ENCODE measurements at regions not wholly inside any gene's neighbourhood (a gene's known extent, or its start where the extent isn't known, plus 50 kb on each side); places are given as distances from the start of the nearest gene placed in this dataset.

GRCh38 chr5:171702135-171702770 is 83.4 kb upstream of the SMIM23 start:
- no peaks in the 10 kb centered on the region for H3K36me3 ChIP-seq (ENCODE audit: control insufficient read depth in 2 of 4, insufficient read depth in 4 of 4, low read length in 3 of 4)
- H3K9ac ChIP-seq (replicated peaks in 1 of 4; ENCODE audit: extremely low read depth in 1 of 4, low read depth in 3 of 4, low read length in 3 of 4) = no peak overlapping the region
- 0 out of 2 replicates have a peak, but pooled peaks cover 2% of the 10 kb centered on the region for H3K23me2 ChIP-seq (ENCODE audit: low read depth, low read length)
- no peak overlapping the region for H3K4me2 ChIP-seq (ENCODE audit: insufficient read depth in 1 of 2, low read depth in 2 of 2, low read length in 2 of 2)
- H3K4ac ChIP-seq (replicated peaks; ENCODE audit: insufficient read length, low read depth, low read length) = no peak overlapping the region
- H3K79me2 ChIP-seq (ENCODE audit: control insufficient read depth in 1 of 2, insufficient read depth in 2 of 2, low read length in 2 of 2) = no peaks in the 10 kb centered on the region
- H3K4me3 ChIP-seq (ENCODE audit: extremely low read depth in 1 of 4, insufficient read depth in 2 of 4, low read depth in 3 of 4, low read length in 4 of 4) = no peak overlapping the region
- DNase-seq (ENCODE audit: low read depth in 1 of 2, low spot score in 2 of 2) = no peak
- ChIA-PET CTCF (ENCODE audit: partially characterized antibody) (interaction anchor here (1.4 kb wide), 1 partner anchor 22 kb away, joined by 3 read pairs; no protein-coding TSS in a partner anchor), POLR2A (ENCODE audit: partially characterized antibody) (no interaction called here)
- H2BK5ac ChIP-seq (ENCODE audit: low read depth, low read length) = no peak overlapping the region
- no peaks in the 10 kb centered on the region for H3K9me3 ChIP-seq (ENCODE audit: insufficient read depth in 2 of 2, low read depth in 1 of 2, low read length in 1 of 2)
- no peak overlapping the region for H3K23ac ChIP-seq (ENCODE audit: insufficient read length)
- no peak for FAIRE-seq
- no peak overlapping the region for H3K27ac ChIP-seq (ENCODE audit: low read depth, low read length)
- H3K27me3 ChIP-seq (replicated peaks in 1 of 4; ENCODE audit: control insufficient read depth in 3 of 4, extremely low read depth in 1 of 4, insufficient read depth in 3 of 4, low read length in 3 of 4) = peaks cover 0 to 4% (median 0%) of the 10 kb centered on the region in 4 experiments; a peak in 2 of 7 replicates
- H4K91ac ChIP-seq (replicated peaks; ENCODE audit: insufficient read length, low read length) = no peak overlapping the region
- WGBS, 2 experiments (ENCODE audit: extremely low coverage in 1 of 2, insufficient coverage in 1 of 2, insufficient read length in 1 of 2, insufficient replicate concordance in 2 of 2, low coverage in 1 of 2, low lambda C conversion rate in 2 of 2, missing lambda C conversion rate in 1 of 2) = 87% methylated on average over 13 of the region's 13 CpGs; no CpG with 5 or more reads in 1 of the 2 experiments
- H3K56ac ChIP-seq (replicated peaks; ENCODE audit: insufficient read length, low read depth, low read length) = no peak overlapping the region
- H2BK12ac ChIP-seq (ENCODE audit: low read depth, low read length) = no peak overlapping the region
- H3K18ac ChIP-seq (ENCODE audit: extremely low read depth, low read length) = no peak overlapping the region
- H2BK20ac ChIP-seq (ENCODE audit: low read length) = no peak overlapping the region
- no peak overlapping the region for H4K8ac ChIP-seq (ENCODE audit: extremely low read depth, insufficient read depth, low read length)
- no peak overlapping the region for H4K5ac ChIP-seq (ENCODE audit: insufficient read length, low read depth, low read length)
- no peaks in the 10 kb centered on the region for H4K20me1 ChIP-seq (replicated peaks in 1 of 2; ENCODE audit: control insufficient read depth in 1 of 2, insufficient read depth in 2 of 2, low read length in 2 of 2)
- no peak overlapping the region for H2AK5ac ChIP-seq (ENCODE audit: low read depth, low read length)
- H2BK15ac ChIP-seq (ENCODE audit: low read length) = no peak overlapping the region
- H2AFZ ChIP-seq (ENCODE audit: low read length) = no peak overlapping the region
- H3K79me1 ChIP-seq (ENCODE audit: low read depth, low read length) = no peaks in the 10 kb centered on the region
- no peak overlapping the region for H2BK120ac ChIP-seq (replicated peaks; ENCODE audit: low read depth, low read length)
- H3K4me1 ChIP-seq (replicated peaks in 1 of 4; ENCODE audit: control insufficient read depth in 3 of 4, insufficient read depth in 4 of 4, low read length in 3 of 4) = peaks cover 0 to 3% (median 1%) of the 10 kb centered on the region in 4 experiments; a peak in 1 of 7 replicates
- no peak overlapping the region for H3K14ac ChIP-seq (ENCODE audit: insufficient read length)
- TF ChIP-seq MAFK (IDR thresholded peaks at IDR 0.05; ENCODE audit: low read depth, low read length) = no peak
- no peak for TF ChIP-seq RNF2 (IDR thresholded peaks at IDR 0.05; ENCODE audit: borderline replicate concordance, low read depth, low read length, missing control alignments, poor library complexity, severe bottlenecking)
- no peak for TF ChIP-seq KDM5A (IDR thresholded peaks at IDR 0.05; ENCODE audit: low read length)
- no peak for TF ChIP-seq TAF1 (IDR thresholded peaks at IDR 0.05; ENCODE audit: low read depth, low read length)
- no peak for TF ChIP-seq SUZ12 (IDR thresholded peaks at IDR 0.05; ENCODE audit: low read length)
- TF ChIP-seq EGR1 (IDR thresholded peaks at IDR 0.05; ENCODE audit: borderline replicate concordance, low read depth, low read length) = no peak
- TF ChIP-seq CTBP2 (IDR thresholded peaks at IDR 0.05; ENCODE audit: borderline replicate concordance, insufficient read depth, insufficient read length, low read length) = no peak
- no peak for TF ChIP-seq RXRA (IDR thresholded peaks at IDR 0.05; ENCODE audit: insufficient read depth, low read depth, low read length)
- TF ChIP-seq HDAC2 (IDR thresholded peaks at IDR 0.05; ENCODE audit: borderline replicate concordance in 1 of 2, low read depth in 2 of 2, low read length in 2 of 2) = no peak
- TF ChIP-seq TBP (IDR thresholded peaks at IDR 0.05; ENCODE audit: low read depth, low read length) = no peak

All from H1 (cell line).